WERI-Rb-1 (cell line): ENCODE measurements at regions not wholly inside any gene's neighbourhood (a gene's known extent, or its start where the extent isn't known, plus 50 kb on each side); places are given as distances from the start of the nearest gene placed in this dataset.

Experiments used
- DNase-seq: peaks from one replicate; pipeline ENCODE4 v3.0.0-alpha.2; 2020
- H3K27ac ChIP-seq: fragments of 250-450 bp; sonication (Bioruptor Pico); 2 replicates; pipeline ENCODE4 v1.5.1; 2020; ENCODE audit warnings: mild to moderate bottlenecking, moderate library complexity
- H3K27me3 ChIP-seq: fragments of 250-450 bp; sonication (Bioruptor Pico); 2 replicates; pipeline ENCODE4 v1.5.1; 2021; ENCODE audit warnings: mild to moderate bottlenecking, low read depth, moderate library complexity; ENCODE audit not compliant: insufficient read depth, severe bottlenecking
- H3K36me3 ChIP-seq: fragments of 250-450 bp; sonication (Bioruptor Pico); 2 replicates; pipeline ENCODE4 v1.5.1; 2020; ENCODE audit warnings: mild to moderate bottlenecking, moderate library complexity
- H3K4me3 ChIP-seq: 2 replicates; pipeline ENCODE4 v1.5.1; 2011; ENCODE audit warnings: low read depth, mild to moderate bottlenecking, control low read depth, low read length
- H3K9me3 ChIP-seq: fragments of 250-450 bp; sonication (Bioruptor Pico); 2 replicates; pipeline ENCODE4 v1.5.1; 2021; ENCODE audit warnings: mild to moderate bottlenecking, moderate library complexity; ENCODE audit not compliant: severe bottlenecking
- CTCF ChIP-seq: IDR thresholded peaks from 2 replicates; pipeline ENCODE4 v1.5.1; 2011; ENCODE audit warnings: low read depth, mild to moderate bottlenecking, control low read depth, inconsistent platforms, low read length

GRCh38 chr6:148183776-148184175 is 158.9 kb upstream of the SASH1 start:
- DNase-seq, result no peak
- H3K36me3 ChIP-seq, result no peaks in the 10 kb centered on the region
- H3K27me3 ChIP-seq, result no peaks in the 10 kb centered on the region

GRCh38 chr6:148186916-148187315 is 155.7 kb upstream of the SASH1 start:
- Histone ChIP-seq H3K27me3 (no peaks in the 10 kb centered on the region), H3K27ac (no peak overlapping the region), H3K9me3 (no peaks in the 10 kb centered on the region), H3K36me3 (no peaks in the 10 kb centered on the region), H3K4me3 (no peak overlapping the region)
- no peak for TF ChIP-seq CTCF
- DNase-seq, result no peak

More at GRCh38 chr6:148183776-148184175, 158.9 kb upstream of the SASH1 start:
- H3K4me3 ChIP-seq, result no peak overlapping the region
- no peak overlapping the region for H3K27ac ChIP-seq
- TF ChIP-seq CTCF, result no peak
- H3K9me3 ChIP-seq, result no peaks in the 10 kb centered on the region

GRCh38 chr6:148192310-148192709 is 150.3 kb upstream of the SASH1 start:
- no peak overlapping the region for H3K4me3 ChIP-seq
- no peak for TF ChIP-seq CTCF
- no peak for DNase-seq
- no peaks in the 10 kb centered on the region for H3K36me3 ChIP-seq
- no peak overlapping the region for H3K27ac ChIP-seq
- no peaks in the 10 kb centered on the region for H3K27me3 ChIP-seq
- no peaks in the 10 kb centered on the region for H3K9me3 ChIP-seq

GRCh38 chr6:148193063-148193680 is 149.5 kb upstream of the SASH1 start:
- Histone ChIP-seq H3K27ac (no peak overlapping the region), H3K36me3 (no peaks in the 10 kb centered on the region), H3K27me3 (no peaks in the 10 kb centered on the region)

GRCh38 chr6:148195511-148195910 is 147.1 kb upstream of the SASH1 start:
- DNase-seq, result no peak
- Histone ChIP-seq H3K27me3 (no peaks in the 10 kb centered on the region), H3K4me3 (no peak overlapping the region), H3K9me3 (no peaks in the 10 kb centered on the region), H3K27ac (no peak overlapping the region), H3K36me3 (no peaks in the 10 kb centered on the region)
- TF ChIP-seq CTCF, result no peak

More at GRCh38 chr6:148193063-148193680, 149.5 kb upstream of the SASH1 start:
- no peak for TF ChIP-seq CTCF
- DNase-seq, result no peak
- Histone ChIP-seq H3K9me3 (no peaks in the 10 kb centered on the region), H3K4me3 (no peak overlapping the region)

- no peak overlapping the region for H3K4me3 ChIP-seq
- no peaks in the 10 kb centered on the region for H3K36me3 ChIP-seq
- H3K27ac ChIP-seq, result no peak overlapping the region
- no peak for DNase-seq
- no peaks in the 10 kb centered on the region for H3K9me3 ChIP-seq
- H3K27me3 ChIP-seq, result no peaks in the 10 kb centered on the region
- TF ChIP-seq CTCF, result no peak
Measured at GRCh38 chr6:148199584-148199983, 143.1 kb upstream of the SASH1 start.
